ENCODE measurements at regions not wholly inside any gene's neighbourhood (a gene's known extent, or its start where the extent isn't known, plus 50 kb on each side); places are given as distances from the start of the nearest gene placed in this dataset.
A peak's percentile ranks its signal among the peaks of the same experiment; 100 is the strongest.
"Not testable (repeated sequence)": the region's sequence is repeated elsewhere in the genome, so short reads cannot be mapped to it uniquely, and the experiment has no call there.

DNA sequence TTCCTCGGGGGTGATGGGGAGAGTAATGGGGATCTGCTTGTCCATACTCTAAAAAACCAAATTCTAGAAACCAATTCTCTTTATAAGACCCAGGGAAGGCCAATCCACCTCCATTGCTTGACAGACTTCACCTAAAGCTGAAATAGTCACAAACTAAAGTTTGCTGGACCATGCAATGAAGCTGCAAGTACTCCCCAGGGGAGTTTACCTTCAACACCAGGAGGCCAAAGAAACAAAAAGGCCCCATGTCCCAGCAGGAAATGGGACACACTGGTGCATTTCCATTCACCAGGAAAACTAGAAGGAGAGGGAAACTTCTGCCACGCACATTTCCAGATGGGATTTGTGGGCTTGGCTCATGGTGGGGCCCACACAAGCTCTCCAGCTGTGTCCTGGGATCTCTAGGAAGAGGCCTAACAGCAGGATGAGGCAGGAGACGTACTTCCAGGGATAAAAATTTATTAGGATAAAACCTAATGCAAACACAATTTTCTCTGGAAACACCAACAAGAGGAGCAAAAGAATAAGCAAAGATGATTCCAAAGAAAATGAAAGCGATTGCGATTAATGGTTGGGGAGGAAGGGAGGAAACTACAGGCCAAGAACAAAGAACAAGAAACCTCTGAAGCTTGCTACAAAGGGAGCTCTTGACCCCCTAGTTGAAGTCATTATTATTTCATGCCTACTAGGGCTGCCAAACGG lies 238.0 kb upstream of the LRTM1 start:
- intact Hi-C loops (cut with DNase I): no loop called here
- DNase-seq (ENCODE audit: low spot score): no peak

DNA sequence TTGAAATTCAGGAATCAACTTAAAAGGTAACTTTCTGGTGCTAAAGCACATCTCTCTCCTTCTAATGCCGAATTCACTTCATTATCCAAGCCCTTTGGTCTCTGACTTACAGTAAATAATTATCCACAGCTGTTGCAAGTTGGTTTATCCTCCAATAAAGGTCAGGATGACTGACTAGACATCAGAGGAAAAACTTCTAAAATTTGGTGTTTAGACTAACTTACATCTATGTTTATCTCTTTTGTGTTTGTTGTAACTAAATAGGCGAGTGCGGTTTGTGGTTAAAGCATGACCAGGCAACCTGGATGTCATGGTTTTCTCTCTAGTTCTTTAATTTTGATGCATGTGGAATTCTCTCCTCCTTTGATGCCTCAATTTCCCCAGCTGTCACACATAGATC lies 237.4 kb upstream of the LRTM1 start:
- intact Hi-C loops (cut with DNase I): no loop called here
- DNase-seq (ENCODE audit: low spot score): no peak

DNA sequence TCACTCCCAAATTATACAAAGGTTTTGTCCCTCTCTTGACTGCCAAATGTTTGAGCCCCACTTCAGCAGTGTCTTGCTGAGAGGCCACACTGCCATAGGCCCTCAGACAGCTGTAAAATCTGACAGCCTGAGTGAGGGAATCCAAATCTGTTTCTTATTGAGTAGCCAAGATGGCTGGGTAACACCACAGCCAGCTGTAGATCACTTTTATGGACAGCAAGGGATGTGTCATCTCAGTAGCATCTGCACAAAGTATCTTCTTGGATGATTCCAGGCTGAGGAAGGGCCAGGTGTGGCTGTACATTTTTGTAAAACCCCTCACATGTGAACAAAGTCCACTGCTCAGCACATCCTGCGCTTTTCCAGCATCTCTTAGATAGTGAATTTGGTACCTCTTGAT lies 237.0 kb upstream of the LRTM1 start:
- DNase-seq (ENCODE audit: low spot score): no peak
- intact Hi-C loops (cut with DNase I): no loop called here

DNA sequence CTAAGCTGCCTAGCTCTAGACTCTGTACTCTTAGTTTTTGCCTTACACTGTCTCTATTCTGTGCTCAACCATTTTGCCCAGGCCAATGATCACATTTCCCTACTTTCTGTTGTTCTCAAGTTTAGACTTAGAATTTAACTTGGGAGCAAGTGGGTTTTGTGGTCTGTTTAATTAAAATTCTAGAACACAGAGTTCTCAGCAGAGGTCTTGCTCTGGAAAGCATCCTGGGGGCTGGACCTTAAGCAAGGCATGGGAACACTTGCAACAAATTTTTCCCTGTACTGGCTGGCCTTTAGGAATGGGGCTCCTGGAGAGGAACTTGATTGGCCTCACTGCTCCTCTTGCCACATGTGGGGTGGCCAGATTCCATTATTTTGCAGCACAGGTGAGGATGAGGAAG lies 236.3 kb upstream of the LRTM1 start:
- DNase-seq (ENCODE audit: low spot score): no peak
- intact Hi-C loops (cut with DNase I): no loop called here

DNA sequence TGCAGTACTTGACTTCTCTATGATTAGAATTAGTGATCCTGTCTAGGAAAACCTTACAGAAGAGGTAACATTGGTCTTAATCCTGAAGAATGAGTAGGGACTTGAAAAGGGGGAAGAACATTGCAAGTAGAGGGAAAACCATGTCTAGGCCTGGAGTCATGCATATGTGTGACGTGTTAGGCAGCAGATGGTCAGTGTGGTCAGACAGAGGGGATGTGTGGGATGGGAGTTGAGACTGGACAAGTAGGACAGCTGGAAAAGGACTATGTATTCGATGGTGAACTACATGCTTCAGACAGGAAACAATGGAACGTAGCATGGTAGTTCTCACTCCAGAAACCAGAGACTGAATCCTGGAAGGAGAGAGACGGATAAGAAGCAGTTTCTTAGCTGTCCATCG lies 235.6 kb upstream of the LRTM1 start:
- DNase-seq (ENCODE audit: low spot score): no peak
- intact Hi-C loops (cut with DNase I): no loop called here

DNA sequence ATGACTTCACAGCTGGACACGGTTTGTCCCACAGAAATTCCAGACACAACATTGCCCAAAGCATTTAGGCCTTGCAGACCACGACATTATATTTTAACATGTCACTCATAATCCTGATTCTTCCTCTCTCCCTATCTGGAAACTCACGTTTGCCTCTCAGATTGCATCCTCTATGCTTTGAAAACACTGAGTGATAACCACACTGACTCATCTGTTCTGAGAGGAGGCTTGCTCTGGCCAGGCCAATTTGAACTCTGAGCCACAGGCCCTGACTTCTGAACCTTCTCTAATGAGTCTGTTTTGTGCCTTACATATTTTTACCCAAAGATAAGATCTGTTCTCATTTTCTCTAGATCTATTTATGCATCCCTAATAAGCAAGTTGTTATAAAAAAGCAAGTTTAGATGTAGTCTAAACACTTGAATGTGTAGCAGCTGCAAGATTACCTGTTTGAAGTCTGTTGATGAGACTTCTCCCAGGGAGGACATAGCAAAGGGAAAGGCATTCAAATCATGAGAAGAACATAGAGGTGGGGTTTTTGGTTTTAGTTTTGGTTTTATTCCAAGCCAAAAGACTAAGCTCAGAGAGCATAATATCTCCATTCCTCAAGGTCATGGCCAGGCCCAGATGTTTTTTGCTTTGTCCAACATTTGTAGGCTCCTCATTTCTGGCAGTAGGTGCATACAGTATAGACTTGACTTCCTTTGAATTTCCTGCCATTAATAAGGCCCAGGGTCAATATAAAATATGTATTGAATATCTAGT lies 234.4 kb upstream of the LRTM1 start:
- intact Hi-C loops (cut with DNase I): no loop called here
- no peak for DNase-seq (ENCODE audit: low spot score)

DNA sequence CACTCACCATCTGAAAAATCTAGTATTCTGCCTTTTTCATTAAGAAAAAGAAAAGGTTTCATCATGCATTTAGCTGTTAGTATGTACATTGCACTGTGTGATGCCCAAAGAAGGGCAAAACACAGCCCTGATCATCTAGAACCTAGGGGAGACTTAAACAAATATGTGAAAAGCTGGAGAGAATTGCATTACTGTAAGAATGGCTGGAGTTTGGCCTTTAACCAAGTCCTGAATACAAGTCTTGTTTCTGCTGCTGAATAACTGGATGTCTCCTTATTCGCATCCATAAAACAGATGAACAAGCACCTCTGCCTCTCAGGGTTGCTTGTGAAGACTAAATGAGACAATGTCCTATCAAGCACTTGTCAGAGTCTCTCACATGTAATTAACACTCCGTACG lies 233.4 kb upstream of the LRTM1 start:
- intact Hi-C loops (cut with DNase I): no loop called here
- DNase-seq (ENCODE audit: low spot score): no peak

DNA sequence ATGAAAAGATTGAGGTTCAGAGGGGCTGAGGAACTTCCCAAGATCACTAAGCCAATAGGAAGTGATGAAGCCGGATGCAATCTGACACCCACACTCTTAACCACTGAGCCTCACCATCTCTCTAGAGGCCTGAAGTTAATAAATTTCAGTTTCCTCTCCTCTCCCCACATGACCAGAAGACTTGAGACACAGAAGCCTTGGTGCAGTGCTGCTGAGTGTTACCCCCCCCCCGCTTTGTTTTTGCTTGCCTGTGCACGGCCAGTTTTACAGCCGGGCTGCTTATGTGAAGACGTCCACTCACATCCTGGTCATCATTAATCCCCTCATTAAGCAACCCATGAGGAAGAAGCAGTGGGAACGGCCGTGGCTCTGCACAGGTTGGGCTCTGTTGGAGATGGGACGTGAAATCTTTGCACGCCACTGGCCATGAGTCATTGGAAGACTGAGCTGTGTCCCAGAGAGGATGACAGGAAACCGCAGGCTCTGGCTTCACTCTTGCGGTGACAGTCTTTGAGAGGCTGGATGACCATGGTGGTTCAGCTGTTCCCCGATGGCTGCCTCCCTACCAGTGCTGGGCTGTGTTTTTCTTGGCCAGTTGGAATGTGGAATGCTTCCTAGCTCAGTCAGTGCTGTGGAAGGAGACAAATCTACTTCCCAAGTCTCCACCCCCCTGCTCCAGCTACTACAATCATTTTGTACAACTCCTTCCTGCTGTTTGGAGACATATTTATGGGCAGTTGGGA lies 232.6 kb upstream of the LRTM1 start:
- intact Hi-C loops (cut with DNase I): no loop called here
- DNase-seq (ENCODE audit: low spot score): peak; percentile 81

DNA sequence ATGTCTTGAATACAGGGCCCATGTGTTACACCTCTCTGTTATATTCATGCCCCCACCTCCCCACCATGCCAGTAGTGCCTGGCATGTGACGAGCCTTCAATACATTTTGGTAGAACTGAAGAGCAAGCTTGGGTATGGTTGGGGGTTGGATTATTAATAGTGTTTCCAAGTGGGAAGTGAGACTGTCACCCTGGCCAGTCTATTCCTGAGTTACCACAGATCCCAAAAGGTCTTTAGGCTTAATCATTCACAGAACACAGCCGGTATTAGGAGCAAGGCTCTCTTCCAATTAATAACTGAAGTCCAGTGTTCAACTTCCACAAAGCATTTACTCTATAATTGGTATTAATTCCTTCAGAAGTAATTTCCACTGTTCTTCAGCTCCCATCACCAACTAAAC lies 231.9 kb upstream of the LRTM1 start:
- intact Hi-C loops (cut with DNase I): no loop called here
- no peak for DNase-seq (ENCODE audit: low spot score)

DNA sequence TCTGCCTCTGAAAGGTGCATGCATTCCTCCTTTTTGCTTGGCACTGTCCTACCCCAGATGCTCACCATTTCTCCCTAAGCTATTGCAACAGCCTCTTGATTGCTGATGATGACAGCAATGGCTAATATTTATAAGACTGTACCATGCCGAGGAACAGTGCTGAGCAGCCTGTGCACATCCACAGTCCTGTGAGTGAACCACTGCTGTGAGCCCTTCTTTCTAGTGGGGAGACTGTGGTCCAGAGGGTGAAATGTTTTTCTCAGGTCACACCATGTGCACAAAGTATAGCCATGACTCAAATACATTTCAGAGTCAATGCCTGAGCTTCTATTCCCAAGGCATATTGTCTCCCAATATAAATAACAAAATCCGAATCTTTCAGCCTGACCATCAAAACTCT lies 231.2 kb upstream of the LRTM1 start:
- intact Hi-C loops (cut with DNase I): no loop called here
- no peak for DNase-seq (ENCODE audit: low spot score)

DNA sequence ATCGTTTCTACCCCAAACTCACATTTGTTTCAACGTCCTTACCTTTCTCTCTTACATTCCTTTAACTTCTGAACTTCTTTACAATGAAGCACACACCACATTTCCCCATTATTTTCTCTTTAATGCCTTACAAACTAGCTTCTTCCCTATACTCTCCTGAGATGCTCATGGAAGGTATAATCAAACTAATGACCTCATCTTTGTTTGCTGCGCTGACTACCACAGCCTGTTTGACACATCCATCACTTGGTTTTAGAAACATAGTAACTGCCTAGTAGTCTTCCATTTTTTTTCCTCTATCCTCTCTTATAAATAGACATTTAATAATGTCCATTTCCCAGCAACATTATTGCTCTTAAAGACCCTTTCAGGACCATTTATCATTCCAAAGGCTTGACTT lies 230.5 kb upstream of the LRTM1 start:
- no peak for DNase-seq (ENCODE audit: low spot score)
- intact Hi-C loops (cut with DNase I): no loop called here

DNA sequence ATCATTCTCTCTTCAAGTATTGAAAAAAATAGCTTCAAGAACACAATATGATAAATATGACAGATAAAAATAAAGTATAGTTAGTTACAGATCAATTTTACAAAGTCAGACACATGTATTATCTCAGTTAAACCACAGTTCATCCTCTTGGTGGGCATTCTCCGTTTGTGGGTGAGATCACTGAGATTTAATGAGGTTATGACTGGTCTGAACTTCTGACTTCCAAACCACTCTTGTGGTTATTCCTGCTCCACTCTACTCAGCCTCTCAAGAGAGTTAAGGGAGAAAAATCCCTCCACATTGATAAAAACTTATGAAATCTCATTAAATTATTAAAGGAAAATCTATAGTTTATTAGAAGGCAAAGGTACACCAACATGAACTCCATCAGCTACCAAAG lies 229.9 kb upstream of the LRTM1 start:
- no peak for DNase-seq (ENCODE audit: low spot score)
- intact Hi-C loops (cut with DNase I): no loop called here

DNA sequence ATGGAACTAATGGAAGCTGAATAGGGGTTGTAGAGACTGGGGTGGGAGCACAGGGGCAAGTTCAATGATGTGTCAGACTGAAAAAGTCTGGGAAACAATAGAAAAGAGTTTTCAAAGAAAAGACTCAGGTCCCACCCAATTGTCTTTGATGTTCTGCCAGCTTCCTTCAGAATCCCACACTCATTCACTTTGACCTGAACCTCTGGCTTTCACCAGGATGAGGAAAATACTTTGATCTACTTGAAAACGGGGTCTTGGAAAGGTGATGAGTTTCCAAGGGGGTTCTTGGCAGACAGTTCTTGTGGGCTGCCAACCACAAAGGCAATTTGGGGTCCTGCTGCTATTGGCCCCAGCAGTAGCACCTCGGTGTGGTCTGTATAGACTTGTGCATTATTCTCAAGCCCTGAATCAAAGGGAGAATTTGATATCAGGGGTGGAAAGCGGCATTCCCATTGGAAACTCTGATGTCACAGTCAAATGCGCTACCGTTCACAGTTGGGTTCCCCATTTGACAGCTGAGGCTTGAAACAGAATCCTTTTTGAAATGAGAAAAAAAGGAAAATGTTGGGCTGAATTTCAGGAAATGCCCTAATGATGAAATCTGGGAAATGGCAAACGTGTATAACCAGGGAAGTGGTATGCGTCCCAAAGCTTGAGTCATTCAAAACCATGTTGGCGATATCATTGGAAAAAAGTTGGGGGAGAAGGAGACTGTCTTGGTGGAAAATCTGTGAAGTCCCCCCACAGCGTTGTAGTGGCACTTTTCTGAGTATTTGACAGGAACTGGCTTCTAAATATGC lies 229.2 kb upstream of the LRTM1 start:
- intact Hi-C loops (cut with DNase I): no loop called here
- DNase-seq (ENCODE audit: low spot score): no peak

DNA sequence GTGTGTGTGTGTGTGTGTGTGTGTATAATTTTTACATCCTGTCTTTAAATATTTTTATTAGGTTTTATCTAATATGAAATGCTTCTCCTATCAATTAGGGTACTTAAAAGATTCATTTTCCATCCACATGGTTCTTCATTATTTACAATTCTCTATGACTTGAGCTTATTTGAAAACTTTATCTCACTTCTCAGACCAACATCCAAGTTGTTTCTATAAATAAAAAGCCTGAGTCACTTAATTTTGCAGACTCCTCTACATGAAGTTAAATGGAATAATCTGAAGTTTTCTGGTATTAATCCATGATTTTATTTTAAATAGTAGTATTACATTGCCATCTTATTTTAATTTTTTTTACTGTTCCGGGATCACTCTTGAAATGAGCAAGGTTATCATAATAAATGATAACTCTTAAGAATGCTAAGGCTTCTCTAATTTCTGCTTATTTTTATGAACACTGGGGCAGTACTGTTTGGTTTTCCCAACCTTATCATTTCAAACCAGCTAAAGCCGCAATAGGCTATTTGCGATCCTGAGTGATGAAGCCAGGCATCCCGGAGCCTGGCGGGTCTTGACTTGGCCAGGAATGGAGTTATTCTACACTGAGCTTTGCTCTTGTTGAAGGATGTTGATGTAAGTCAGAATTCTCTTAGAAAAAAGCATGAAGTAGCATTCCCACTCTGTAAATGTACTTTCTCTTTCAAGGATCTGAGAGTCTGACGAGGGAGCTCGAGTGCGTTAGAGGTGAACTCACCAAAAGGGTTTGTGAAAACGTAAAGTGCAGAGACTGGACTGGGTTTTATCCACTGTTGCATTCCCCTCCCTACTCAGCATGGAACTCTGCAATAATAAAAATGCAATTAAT lies 220.2 kb upstream of the LRTM1 start:
- DNase-seq (ENCODE audit: low spot score): no peak
- intact Hi-C loops (cut with DNase I): no loop called here

DNA sequence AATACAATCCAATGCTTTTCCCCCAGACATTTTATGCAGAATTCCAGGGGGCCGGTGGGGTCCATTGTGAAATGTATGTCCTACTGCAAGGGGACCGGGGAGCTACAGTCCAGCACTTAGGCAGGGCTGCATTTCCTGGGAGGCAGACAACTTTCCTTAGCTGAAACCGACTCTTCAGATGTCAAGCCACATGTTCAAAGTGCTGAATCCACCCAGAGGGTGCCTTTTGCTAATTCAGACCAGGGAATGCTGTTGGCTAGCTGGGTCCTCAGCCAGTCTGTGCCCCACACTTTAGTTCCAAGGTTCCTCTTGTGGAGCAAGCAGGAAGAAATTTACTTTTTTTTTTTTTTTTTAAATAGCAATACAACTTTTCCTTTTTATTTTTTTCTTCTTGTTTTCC lies 219.5 kb upstream of the LRTM1 start:
- intact Hi-C loops (cut with DNase I): no loop called here
- DNase-seq (ENCODE audit: low spot score): no peak

DNA sequence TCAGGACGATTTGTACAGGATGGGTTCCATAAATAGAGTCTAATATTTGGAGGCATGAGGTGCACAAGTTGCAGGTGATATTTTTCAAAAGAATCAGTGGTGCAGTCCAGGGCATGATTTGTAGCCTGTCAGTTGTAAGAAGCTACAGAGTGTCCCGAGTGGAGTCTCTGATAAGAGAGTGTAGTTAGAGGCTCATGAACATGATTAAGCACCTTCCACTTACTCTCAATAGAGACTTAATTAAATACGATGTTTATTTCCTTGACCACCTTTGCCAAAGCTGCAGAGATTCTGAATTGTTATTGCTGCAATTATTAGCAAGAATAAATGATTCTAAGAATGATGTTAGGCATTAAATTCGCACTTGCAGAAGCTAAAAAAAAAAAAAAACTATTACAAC lies 218.4 kb upstream of the LRTM1 start:
- intact Hi-C loops (cut with DNase I): no loop called here
- DNase-seq (ENCODE audit: low spot score): no peak

DNA sequence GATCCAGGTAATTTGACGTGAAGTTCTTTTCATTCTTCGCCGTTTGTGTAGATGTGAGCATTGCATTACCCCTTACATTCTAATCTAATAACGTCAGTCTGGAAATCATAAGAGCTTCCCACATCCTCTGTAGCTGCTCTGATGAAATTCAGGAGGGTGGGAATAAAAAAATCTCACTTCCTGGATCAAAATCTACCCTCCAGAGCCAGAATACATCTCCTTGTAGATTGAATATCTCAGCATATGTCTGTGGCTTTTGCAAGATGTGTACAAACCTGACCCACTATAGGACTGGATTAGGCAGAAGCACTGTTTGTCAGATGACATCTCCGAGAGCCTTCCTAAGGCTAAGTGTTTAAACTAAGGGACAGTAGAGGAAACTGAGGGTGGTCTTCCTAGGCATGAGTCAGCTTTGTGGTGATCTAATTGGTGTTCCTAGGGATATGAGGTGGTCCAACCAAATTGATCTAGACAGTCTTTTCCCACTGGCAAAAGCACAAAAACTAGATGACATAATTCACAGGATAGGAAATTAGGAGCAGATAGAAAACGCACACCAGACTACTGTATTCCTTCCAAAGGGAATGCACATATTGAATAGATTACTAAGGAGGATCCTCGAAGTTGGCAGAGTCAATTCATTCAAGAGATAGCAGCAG lies 216.3 kb upstream of the LRTM1 start:
- no peak for DNase-seq (ENCODE audit: low spot score)
- intact Hi-C loops (cut with DNase I): no loop called here

DNA sequence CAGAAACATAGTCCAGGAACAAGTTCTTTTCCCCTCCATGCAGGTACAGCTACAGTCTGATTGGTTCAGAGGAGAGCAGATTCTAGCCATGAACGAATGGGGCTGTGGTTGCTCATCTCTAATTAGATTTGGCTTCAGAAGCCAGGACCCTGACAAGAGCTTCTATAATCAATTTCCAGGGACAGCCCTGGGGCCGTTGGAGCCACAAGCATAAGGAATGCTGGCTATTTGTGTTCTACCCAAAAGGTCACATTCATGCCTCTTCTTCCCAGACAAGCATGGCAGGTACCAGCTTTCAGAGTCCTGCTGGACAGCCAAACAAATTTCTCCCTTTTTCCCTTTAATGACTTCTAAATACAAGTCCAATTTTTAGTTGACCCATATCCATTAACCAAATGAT lies 215.5 kb upstream of the LRTM1 start:
- intact Hi-C loops (cut with DNase I): no loop called here
- no peak for DNase-seq (ENCODE audit: low spot score)

DNA sequence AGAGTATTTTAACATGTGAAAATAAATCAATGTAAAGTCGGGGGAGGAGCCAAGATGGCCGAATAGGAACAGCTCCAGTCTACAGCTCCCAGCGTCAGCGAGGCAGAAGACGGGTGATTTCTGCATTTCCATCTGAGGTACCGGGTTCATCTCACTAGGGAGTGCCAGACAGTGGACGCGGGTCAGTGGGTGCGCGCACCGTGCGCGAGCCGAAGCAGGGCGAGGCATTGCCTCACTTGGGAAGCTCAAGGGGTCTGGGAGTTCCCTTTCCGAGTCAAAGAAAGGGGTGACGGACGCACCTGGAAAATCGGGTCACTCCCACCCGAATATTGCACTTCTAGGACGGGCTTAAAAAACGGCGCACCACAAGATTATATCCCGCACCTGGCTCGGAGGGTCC lies 208.4 kb upstream of the LRTM1 start:
- intact Hi-C loops (cut with DNase I); DNase-seq (ENCODE audit: low spot score): not testable (repeated sequence)
